Mucosa of descending colon (tissue), 3 donors: ENCODE measurements at regions not wholly inside any gene's neighbourhood (a gene's known extent, or its start where the extent isn't known, plus 50 kb on each side); places are given as distances from the start of the nearest gene placed in this dataset.

ENCODE experiments used
- ATAC-seq: fragments of 200-7000 bp; cut with Tn5 transposase; one replicate; pipeline ENCODE4 v1.9.1; 2020; ENCODE audit warnings: mild to moderate bottlenecking, moderate library complexity
- DNase-seq, 3 donors: peaks; one replicate each; pipeline ENCODE4 v3.0.0-alpha.2; 2020
- H3K36me3 ChIP-seq: fragments of 200-600 bp; one replicate; pipeline ENCODE4 v1.8.0; 2021; ENCODE audit warnings: low read depth, mild to moderate bottlenecking
- H3K4me1 ChIP-seq: fragments of 200-600 bp; one replicate; pipeline ENCODE4 v1.8.0; 2021; ENCODE audit warnings: low read depth, mild to moderate bottlenecking
- H3K4me3 ChIP-seq: fragments of 200-600 bp; one replicate; pipeline ENCODE4 v1.8.0; 2021; ENCODE audit warnings: mild to moderate bottlenecking
- H3K9me3 ChIP-seq: fragments of 200-600 bp; one replicate; pipeline ENCODE4 v1.8.0; 2021; ENCODE audit warnings: mild to moderate bottlenecking
- CTCF ChIP-seq: fragments of 200-600 bp; IDR thresholded peaks from one replicate; pipeline ENCODE4 v1.8.0; 2022; ENCODE audit warnings: antibody characterized with exemption, mild to moderate bottlenecking
- intact Hi-C, 2 donors: fragments of 100-400 bp; cut with DNase I in 1 of 2; cut with micrococcal nuclease in 1 of 2; formaldehyde crosslinking; loops; one replicate each; pipeline versions ENCODE4 v1.11.0 to v1.11.1; 2022; cut with DNase I, micrococcal nuclease
- donor health status: DM: no; HTN: no; CAD: no; lungs with moderate emphysema.
- donor health status: DM: no; HTN: no; CAD: no.
- donor health status: DM: no; HTN: yes; CAD: no.

GRCh38 chr2:160581035-160581434 lies 87.4 kb upstream of the RBMS1 start:
- intact Hi-C loops = no loop called here
- Histone ChIP-seq H3K4me1 (no peaks in the 10 kb centered on the region), H3K9me3 (no peaks in the 10 kb centered on the region), H3K36me3 (no peaks in the 10 kb centered on the region), H3K4me3 (no peak overlapping the region)
- no peak for TF ChIP-seq CTCF
- DNase-seq (no peak), ATAC-seq (no peak)

- H3K4me1 ChIP-seq = no peaks in the 10 kb centered on the region
- intact Hi-C loops = no loop called here
- no peak for TF ChIP-seq CTCF
- H3K9me3 ChIP-seq = no peaks in the 10 kb centered on the region
- DNase-seq (no peak), ATAC-seq (no peak)
- H3K4me3 ChIP-seq = no peak overlapping the region
- no peaks in the 10 kb centered on the region for H3K36me3 ChIP-seq
These were observed 87.8 kb upstream of the RBMS1 start for GRCh38 chr2:160581448-160581847.

GRCh38 chr2:160582081-160582480 lies 88.5 kb upstream of the RBMS1 start:
- H3K9me3 ChIP-seq = no peaks in the 10 kb centered on the region
- no peaks in the 10 kb centered on the region for H3K4me1 ChIP-seq
- intact Hi-C loops = no loop called here
- no peaks in the 10 kb centered on the region for H3K36me3 ChIP-seq
- no peak for ATAC-seq
- no peak overlapping the region for H3K4me3 ChIP-seq
- no peak for TF ChIP-seq CTCF
- no peak for DNase-seq

- TF ChIP-seq CTCF = no peak
- Histone ChIP-seq H3K4me3 (no peak overlapping the region), H3K36me3 (no peaks in the 10 kb centered on the region), H3K4me1 (no peaks in the 10 kb centered on the region), H3K9me3 (no peaks in the 10 kb centered on the region)
- DNase-seq (no peak), ATAC-seq (no peak)
- intact Hi-C loops = no loop called here
These were observed 89.0 kb upstream of the RBMS1 start for GRCh38 chr2:160582490-160583145.

GRCh38 chr2:160583146-160583535 lies 89.5 kb upstream of the RBMS1 start:
- H3K4me1 ChIP-seq = no peaks in the 10 kb centered on the region
- no peak for ATAC-seq
- DNase-seq = no peak
- H3K36me3 ChIP-seq = no peaks in the 10 kb centered on the region
- intact Hi-C loops = no loop called here
- H3K4me3 ChIP-seq = no peak overlapping the region
- no peak for TF ChIP-seq CTCF
- H3K9me3 ChIP-seq = no peaks in the 10 kb centered on the region
